ENCODE measurements at regions not wholly inside any gene's neighbourhood (a gene's known extent, or its start where the extent isn't known, plus 50 kb on each side); places are given as distances from the start of the nearest gene placed in this dataset.
A peak's percentile ranks its signal among the peaks of the same experiment; 100 is the strongest.

DNA sequence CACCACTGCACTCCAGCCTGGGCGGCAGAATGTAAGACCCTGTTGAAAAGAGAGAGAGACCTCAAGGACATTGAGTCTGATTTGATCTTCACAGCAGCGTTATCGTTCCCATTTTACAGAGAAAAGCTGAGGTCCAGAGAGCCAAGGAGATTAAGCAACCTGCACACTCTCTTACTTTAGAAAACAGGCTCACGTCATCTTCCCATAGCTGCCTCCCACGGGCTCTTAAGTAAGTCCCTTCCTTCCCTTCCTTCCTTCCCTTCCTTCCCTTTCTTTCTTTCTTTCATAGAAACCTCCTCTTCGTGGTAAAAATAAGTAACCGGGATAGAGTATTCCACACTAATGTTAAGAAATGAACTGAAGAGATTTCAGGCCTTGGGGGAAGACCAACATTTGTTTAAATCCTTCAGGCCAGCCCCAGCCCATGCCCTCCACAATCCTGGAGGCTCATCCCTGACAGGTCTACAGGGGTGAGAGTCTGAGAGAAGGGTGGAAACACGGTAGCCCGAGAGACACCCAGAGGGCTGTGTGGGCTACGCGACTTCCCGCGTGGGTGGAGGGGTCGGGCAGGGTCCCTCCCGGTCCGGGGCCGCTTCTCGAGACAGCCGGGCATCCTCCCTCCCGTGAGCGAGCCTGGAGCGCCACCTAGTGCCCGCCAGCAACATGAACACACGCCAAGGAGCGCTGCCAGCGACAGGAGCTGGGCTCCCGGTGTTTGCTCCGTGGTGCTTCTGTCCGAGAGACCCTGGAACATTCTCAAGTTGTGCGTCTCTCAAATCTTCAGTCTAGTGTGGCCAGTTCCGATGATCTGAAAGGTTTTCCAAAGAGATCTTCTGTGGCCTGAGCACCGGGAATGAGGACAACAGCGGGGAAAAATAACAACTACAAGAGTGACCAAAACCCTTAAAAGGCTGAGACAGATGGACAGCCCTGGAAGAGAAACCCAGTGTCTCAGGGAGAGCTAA lies 160.3 kb downstream of the INO80D start:
- DNase-seq (peak; percentile 23 to 79 (median 61)), ATAC-seq (peak; percentile 81)
- peak overlapping the region in 1 of 9 donors; percentile 21 for H3K27ac Mint-ChIP-seq
- Histone ChIP-seq H3K27me3 (ENCODE audit: control insufficient read depth in 2 of 2, insufficient read depth in 2 of 2, low read length in 2 of 2) (peaks cover 0 to 4% of the 10 kb centered on the region in 2 donors), H3K36me3 (ENCODE audit: control insufficient read depth in 2 of 3, insufficient read depth in 3 of 3, low read length in 3 of 3) (no peaks in the 10 kb centered on the region), H3K9me3 (ENCODE audit: control insufficient read depth in 2 of 3, low read length in 3 of 3) (no peaks in the 10 kb centered on the region), H3K4me3 (ENCODE audit: low read length) (no peak overlapping the region), H3K27ac (ENCODE audit: low read depth, low read length) (no peak overlapping the region), H3K4me1 (ENCODE audit: control insufficient read depth in 2 of 2, insufficient read depth in 2 of 2, low read length in 2 of 2) (peaks cover 0 to 5% of the 10 kb centered on the region in 2 donors)
- CTCF ChIA-PET, result interaction anchor here (0.8 to 1.5 kb wide), 6 partner anchors 8 to 1814 kb away, joined by 3 to 6 read pairs (median 4); no protein-coding TSS in a partner anchor
- H3K9me3 Mint-ChIP-seq, result no peaks in the 10 kb centered on the region
- H3K4me3 Mint-ChIP-seq, result peak overlapping the region in 6 of 10 donors; percentile 9 to 62 (median 60)
- no peaks in the 10 kb centered on the region for H3K36me3 Mint-ChIP-seq
- peaks cover 5 to 13% (median 9%) of the 10 kb centered on the region in 7 donors for H3K4me1 Mint-ChIP-seq
- H3K27me3 Mint-ChIP-seq, result peaks cover 40 to 58% (median 50%) of the 10 kb centered on the region in 5 donors
- intact Hi-C loops (cut with micrococcal nuclease), result loop anchor here (1.0 to 10.0 kb wide), 6 partner anchors 159 to 1821 kb away; no protein-coding TSS in a partner anchor
- POLR2A ChIA-PET, result no interaction called here

- ATAC-seq (no peak), DNase-seq (no peak)
- peaks cover 0 to 5% of the 10 kb centered on the region in 2 donors for H3K4me1 ChIP-seq (ENCODE audit: control insufficient read depth in 2 of 2, insufficient read depth in 2 of 2, low read length in 2 of 2)
- no peaks in the 10 kb centered on the region for H3K36me3 Mint-ChIP-seq
- intact Hi-C loops (cut with micrococcal nuclease), result loop anchor here (1.0 to 10.0 kb wide), 5 partner anchors 158 to 1820 kb away; no protein-coding TSS in a partner anchor
- H3K4me3 Mint-ChIP-seq, result no peak overlapping the region
- H3K9me3 Mint-ChIP-seq, result no peaks in the 10 kb centered on the region
- ChIA-PET POLR2A (no interaction called here), CTCF (interaction anchor here (0.7 kb wide), 1 partner anchor 482 kb away, joined by 3 read pairs; no protein-coding TSS in a partner anchor)
- no peak overlapping the region for H3K4me3 ChIP-seq (ENCODE audit: low read length)
- peaks cover 44 to 59% (median 48%) of the 10 kb centered on the region in 5 donors for H3K27me3 Mint-ChIP-seq
- H3K27ac ChIP-seq (ENCODE audit: low read depth, low read length), result no peak overlapping the region
- peaks cover 5 to 13% (median 9%) of the 10 kb centered on the region in 7 donors for H3K4me1 Mint-ChIP-seq
- no peak overlapping the region for H3K27ac Mint-ChIP-seq
- H3K27me3 ChIP-seq (ENCODE audit: control insufficient read depth in 2 of 2, insufficient read depth in 2 of 2, low read length in 2 of 2), result peaks cover 0 to 4% of the 10 kb centered on the region in 2 donors
- H3K36me3 ChIP-seq (ENCODE audit: control insufficient read depth in 2 of 3, insufficient read depth in 3 of 3, low read length in 3 of 3), result no peaks in the 10 kb centered on the region
- H3K9me3 ChIP-seq (ENCODE audit: control insufficient read depth in 2 of 3, low read length in 3 of 3), result no peaks in the 10 kb centered on the region
These were observed 161.3 kb downstream of the INO80D start for GRCh38 chr2:205924676-205925075.

GRCh38 chr2:205915130-205915524 lies 170.8 kb downstream of the INO80D start:
- no peak for DNase-seq
- H3K9me3 Mint-ChIP-seq, result no peaks in the 10 kb centered on the region
- no peaks in the 10 kb centered on the region for H3K36me3 Mint-ChIP-seq
- H3K27me3 ChIP-seq (ENCODE audit: control insufficient read depth in 2 of 2, insufficient read depth in 2 of 2, low read length in 2 of 2), result no peaks in the 10 kb centered on the region
- CTCF ChIA-PET, result no interaction called here
- H3K27me3 Mint-ChIP-seq, result peaks cover 9 to 23% (median 18%) of the 10 kb centered on the region in 5 donors
- H3K9me3 ChIP-seq (ENCODE audit: control insufficient read depth in 2 of 3, low read length in 3 of 3), result no peaks in the 10 kb centered on the region
- H3K4me3 ChIP-seq (ENCODE audit: low read length), result no peak overlapping the region
- no peak for ATAC-seq
- intact Hi-C loops (cut with micrococcal nuclease), result no loop called here
- POLR2A ChIA-PET, result no interaction called here
- H3K27ac ChIP-seq (ENCODE audit: low read depth, low read length), result no peak overlapping the region
- no peak overlapping the region for H3K27ac Mint-ChIP-seq
- no peaks in the 10 kb centered on the region for H3K4me1 ChIP-seq (ENCODE audit: control insufficient read depth in 2 of 2, insufficient read depth in 2 of 2, low read length in 2 of 2)
- H3K4me1 Mint-ChIP-seq, result no peaks in the 10 kb centered on the region
- no peak overlapping the region for H3K4me3 Mint-ChIP-seq
- no peaks in the 10 kb centered on the region for H3K36me3 ChIP-seq (ENCODE audit: control insufficient read depth in 2 of 3, insufficient read depth in 3 of 3, low read length in 3 of 3)

DNA sequence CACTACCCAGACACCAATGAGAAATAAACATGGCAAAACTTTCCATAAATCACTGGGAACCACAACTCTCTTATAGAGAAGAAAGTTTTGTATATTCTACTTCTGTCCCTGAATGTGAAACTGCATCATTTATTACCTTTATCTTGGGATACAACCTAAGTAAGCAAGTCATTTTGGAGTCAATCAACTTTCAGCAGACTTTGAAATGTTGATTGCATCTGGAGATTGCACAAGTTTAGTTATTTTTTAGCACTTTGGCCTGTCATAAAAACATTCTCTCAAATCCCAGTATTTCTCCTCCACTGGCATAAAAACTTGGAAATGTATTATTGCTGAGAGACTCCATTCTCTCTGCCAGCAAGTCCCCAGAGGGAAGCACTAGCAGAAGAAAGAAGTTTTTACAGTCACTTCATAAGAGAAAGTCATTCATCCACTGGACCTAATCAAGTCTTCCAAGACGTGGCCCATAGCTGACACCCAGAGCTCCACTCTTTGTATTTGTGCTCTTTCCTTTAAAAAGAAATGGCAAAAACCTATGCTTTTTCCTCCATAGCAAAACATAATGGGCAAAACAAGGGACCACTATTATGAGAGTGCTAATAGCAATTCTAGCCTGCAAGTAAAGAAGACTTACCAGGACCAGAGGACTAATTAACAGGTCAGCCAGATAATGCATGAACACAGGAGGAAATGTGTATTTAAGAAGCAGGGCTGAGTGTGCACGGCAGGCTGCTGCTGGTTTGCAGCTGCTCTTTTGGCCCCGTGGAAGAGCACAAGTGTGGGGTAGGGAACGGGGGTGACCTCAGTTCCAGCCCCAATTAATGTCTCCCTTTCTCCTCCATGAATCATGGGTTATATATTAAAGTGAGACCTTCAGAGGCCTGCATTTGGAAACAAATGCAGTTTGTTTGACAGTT lies 171.5 kb downstream of the INO80D start:
- Mint-ChIP-seq H3K27ac (no peak overlapping the region), H3K4me1 (no peaks in the 10 kb centered on the region), H3K36me3 (no peaks in the 10 kb centered on the region), H3K9me3 (no peaks in the 10 kb centered on the region), H3K27me3 (peaks cover 11 to 25% (median 19%) of the 10 kb centered on the region in 5 donors), H3K4me3 (no peak overlapping the region)
- intact Hi-C loops (cut with micrococcal nuclease), result no loop called here
- DNase-seq (no peak), ATAC-seq (no peak)
- no peak overlapping the region for H3K4me3 ChIP-seq (ENCODE audit: low read length)
- no peaks in the 10 kb centered on the region for H3K4me1 ChIP-seq (ENCODE audit: control insufficient read depth in 2 of 2, insufficient read depth in 2 of 2, low read length in 2 of 2)
- H3K27me3 ChIP-seq (ENCODE audit: control insufficient read depth in 2 of 2, insufficient read depth in 2 of 2, low read length in 2 of 2), result no peaks in the 10 kb centered on the region
- ChIA-PET POLR2A (no interaction called here), CTCF (no interaction called here)
- H3K9me3 ChIP-seq (ENCODE audit: control insufficient read depth in 2 of 3, low read length in 3 of 3), result no peaks in the 10 kb centered on the region
- H3K36me3 ChIP-seq (ENCODE audit: control insufficient read depth in 2 of 3, insufficient read depth in 3 of 3, low read length in 3 of 3), result no peaks in the 10 kb centered on the region
- H3K27ac ChIP-seq (ENCODE audit: low read depth, low read length), result no peak overlapping the region

DNA sequence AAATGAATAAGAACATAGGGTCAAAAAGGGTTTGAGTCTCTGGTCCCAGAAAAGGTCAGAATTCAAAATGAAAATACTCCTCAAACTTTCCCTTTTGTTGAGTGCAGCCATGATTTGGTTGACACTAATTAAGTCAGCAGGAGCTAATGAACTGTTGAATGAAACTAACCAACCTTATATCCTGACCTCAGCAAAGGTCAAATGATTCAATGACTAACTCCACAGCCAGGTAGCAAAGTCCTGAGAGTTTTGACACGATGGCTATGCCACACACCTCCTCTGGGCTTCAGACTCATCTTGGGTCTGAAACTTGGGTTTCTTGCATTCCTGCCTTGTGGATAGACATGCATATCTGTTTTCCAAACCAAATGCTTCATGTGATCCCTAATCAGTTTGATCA lies 172.3 kb downstream of the INO80D start:
- H3K4me1 Mint-ChIP-seq, result no peaks in the 10 kb centered on the region
- no peaks in the 10 kb centered on the region for H3K27me3 ChIP-seq (ENCODE audit: control insufficient read depth in 2 of 2, insufficient read depth in 2 of 2, low read length in 2 of 2)
- ATAC-seq (no peak), DNase-seq (no peak)
- no peaks in the 10 kb centered on the region for H3K36me3 Mint-ChIP-seq
- no peak overlapping the region for H3K4me3 Mint-ChIP-seq
- H3K27ac Mint-ChIP-seq, result no peak overlapping the region
- intact Hi-C loops (cut with micrococcal nuclease), result no loop called here
- ChIA-PET CTCF (no interaction called here), POLR2A (no interaction called here)
- H3K27me3 Mint-ChIP-seq, result peaks cover 15 to 27% (median 21%) of the 10 kb centered on the region in 5 donors
- H3K9me3 ChIP-seq (ENCODE audit: control insufficient read depth in 2 of 3, low read length in 3 of 3), result no peaks in the 10 kb centered on the region
- no peaks in the 10 kb centered on the region for H3K9me3 Mint-ChIP-seq
- H3K4me3 ChIP-seq (ENCODE audit: low read length), result no peak overlapping the region
- H3K4me1 ChIP-seq (ENCODE audit: control insufficient read depth in 2 of 2, insufficient read depth in 2 of 2, low read length in 2 of 2), result no peaks in the 10 kb centered on the region
- no peak overlapping the region for H3K27ac ChIP-seq (ENCODE audit: low read depth, low read length)
- H3K36me3 ChIP-seq (ENCODE audit: control insufficient read depth in 2 of 3, insufficient read depth in 3 of 3, low read length in 3 of 3), result no peaks in the 10 kb centered on the region

- no peak overlapping the region for H3K27ac Mint-ChIP-seq
- no peaks in the 10 kb centered on the region for H3K36me3 Mint-ChIP-seq
- H3K9me3 Mint-ChIP-seq, result no peaks in the 10 kb centered on the region
- no peak for DNase-seq
- peaks cover 15 to 33% (median 23%) of the 10 kb centered on the region in 5 donors for H3K27me3 Mint-ChIP-seq
- POLR2A ChIA-PET, result no interaction called here
- H3K4me1 Mint-ChIP-seq, result no peaks in the 10 kb centered on the region
- no peaks in the 10 kb centered on the region for H3K9me3 ChIP-seq (ENCODE audit: control insufficient read depth in 2 of 3, low read length in 3 of 3)
- no peak overlapping the region for H3K4me3 ChIP-seq (ENCODE audit: low read length)
- no peaks in the 10 kb centered on the region for H3K36me3 ChIP-seq (ENCODE audit: control insufficient read depth in 2 of 3, insufficient read depth in 3 of 3, low read length in 3 of 3)
- H3K27me3 ChIP-seq (ENCODE audit: control insufficient read depth in 2 of 2, insufficient read depth in 2 of 2, low read length in 2 of 2), result no peaks in the 10 kb centered on the region
- H3K27ac ChIP-seq (ENCODE audit: low read depth, low read length), result no peak overlapping the region
- CTCF ChIA-PET, result no interaction called here
- ATAC-seq, result no peak
- no peaks in the 10 kb centered on the region for H3K4me1 ChIP-seq (ENCODE audit: control insufficient read depth in 2 of 2, insufficient read depth in 2 of 2, low read length in 2 of 2)
- H3K4me3 Mint-ChIP-seq, result no peak overlapping the region
- intact Hi-C loops (cut with micrococcal nuclease), result no loop called here
These were observed 174.7 kb downstream of the INO80D start for GRCh38 chr2:205911306-205911705.
